Osteoblast (primary cell): ENCODE measurements at regions not wholly inside any gene's neighbourhood (a gene's known extent, or its start where the extent isn't known, plus 50 kb on each side); places are given as distances from the start of the nearest gene placed in this dataset.

Source experiments
- DNase-seq: peaks from one replicate; pipeline ENCODE4 v3.0.0; 2011; ENCODE audit warnings: low spot score, mixed read lengths; ENCODE audit not compliant: insufficient read length; ENCODE audit errors: missing footprints
- H2AFZ ChIP-seq: 2 replicates; pipeline ENCODE4 v1.6.0; 2011; ENCODE audit warnings: mild to moderate bottlenecking, low read length
- H3K27ac ChIP-seq: 2 replicates; pipeline ENCODE4 v1.5.1; 2011; ENCODE audit warnings: mild to moderate bottlenecking, low read depth, low read length, moderate library complexity
- H3K27me3 ChIP-seq: 2 replicates; pipeline ENCODE4 v1.6.0; 2012; ENCODE audit warnings: mild to moderate bottlenecking, control low read depth, inconsistent platforms, low read length, moderate library complexity; ENCODE audit not compliant: insufficient read depth
- H3K36me3 ChIP-seq: 2 replicates; pipeline ENCODE4 v1.5.1; 2011; ENCODE audit warnings: mild to moderate bottlenecking, low read length, control low read depth, moderate library complexity; ENCODE audit not compliant: insufficient read depth
- H3K4me1 ChIP-seq: 2 replicates; pipeline ENCODE4 v1.5.1; 2011; ENCODE audit warnings: mild to moderate bottlenecking, low read length, control low read depth, moderate library complexity; ENCODE audit not compliant: insufficient read depth
- H3K4me2 ChIP-seq: 2 replicates; pipeline ENCODE4 v1.6.0; 2011; ENCODE audit warnings: mild to moderate bottlenecking, low read length; ENCODE audit not compliant: insufficient read depth
- H3K4me3 ChIP-seq: fragments of 200-600 bp; sonication (generic); 3 replicates; pipeline ENCODE4 v1.5.1; 2012; ENCODE audit warnings: mild to moderate bottlenecking, low read length, inconsistent platforms; ENCODE audit not compliant: insufficient read depth
- H3K79me2 ChIP-seq: 2 replicates; pipeline ENCODE4 v1.6.0; 2012; ENCODE audit warnings: mild to moderate bottlenecking, low read length, control low read depth, inconsistent platforms; ENCODE audit not compliant: insufficient read depth
- H3K9me3 ChIP-seq: 2 replicates; pipeline ENCODE4 v1.5.1; 2011; ENCODE audit warnings: low read depth, low read length, control low read depth
- H4K20me1 ChIP-seq: 2 replicates; pipeline ENCODE4 v1.6.0; 2012; ENCODE audit warnings: mild to moderate bottlenecking, low read length, control low read depth; ENCODE audit not compliant: insufficient read depth
- CTCF ChIP-seq: IDR thresholded peaks from 2 replicates; pipeline ENCODE4 v1.5.1; 2011; ENCODE audit warnings: mild to moderate bottlenecking, low read depth, low read length, moderate library complexity; ENCODE audit errors: extremely low read depth

GRCh38 chr1:30234091-30234490 is 489.3 kb downstream of the MATN1 start:
- TF ChIP-seq CTCF: no peak
- Histone ChIP-seq H2AFZ (no peak overlapping the region), H3K27me3 (no peaks in the 10 kb centered on the region), H3K4me3 (no peak overlapping the region), H3K27ac (no peak overlapping the region), H3K36me3 (no peaks in the 10 kb centered on the region), H3K9me3 (no peaks in the 10 kb centered on the region), H3K4me1 (no peaks in the 10 kb centered on the region), H3K4me2 (no peak overlapping the region), H3K79me2 (no peaks in the 10 kb centered on the region), H4K20me1 (no peaks in the 10 kb centered on the region)
- DNase-seq: no peak

GRCh38 chr1:30232288-30232899 is 491.0 kb downstream of the MATN1 start:
- no peak for DNase-seq
- no peaks in the 10 kb centered on the region for H3K27me3 ChIP-seq
- H3K79me2 ChIP-seq: no peaks in the 10 kb centered on the region
- no peaks in the 10 kb centered on the region for H3K36me3 ChIP-seq
- H3K9me3 ChIP-seq: no peaks in the 10 kb centered on the region
- peak; percentile 19 for TF ChIP-seq CTCF
- H4K20me1 ChIP-seq: no peaks in the 10 kb centered on the region
- H2AFZ ChIP-seq: no peak overlapping the region
- H3K4me2 ChIP-seq: no peak overlapping the region
- no peak overlapping the region for H3K4me3 ChIP-seq
- no peak overlapping the region for H3K27ac ChIP-seq
- H3K4me1 ChIP-seq: no peaks in the 10 kb centered on the region

- H3K79me2 ChIP-seq: no peaks in the 10 kb centered on the region
- H3K36me3 ChIP-seq: no peaks in the 10 kb centered on the region
- no peak overlapping the region for H3K4me2 ChIP-seq
- no peaks in the 10 kb centered on the region for H3K9me3 ChIP-seq
- H3K27ac ChIP-seq: no peak overlapping the region
- H3K4me3 ChIP-seq: no peak overlapping the region
- H3K4me1 ChIP-seq: no peaks in the 10 kb centered on the region
- H2AFZ ChIP-seq: no peak overlapping the region
- TF ChIP-seq CTCF: no peak
- no peaks in the 10 kb centered on the region for H3K27me3 ChIP-seq
- no peaks in the 10 kb centered on the region for H4K20me1 ChIP-seq
- no peak for DNase-seq
These were observed 493.4 kb downstream of the MATN1 start for GRCh38 chr1:30229960-30230359.

GRCh38 chr1:30229557-30229956 is 493.8 kb downstream of the MATN1 start:
- Histone ChIP-seq H3K4me2 (no peak overlapping the region), H3K27ac (no peak overlapping the region), H3K9me3 (no peaks in the 10 kb centered on the region), H2AFZ (no peak overlapping the region), H3K27me3 (no peaks in the 10 kb centered on the region), H3K79me2 (no peaks in the 10 kb centered on the region), H4K20me1 (no peaks in the 10 kb centered on the region), H3K4me3 (no peak overlapping the region), H3K36me3 (no peaks in the 10 kb centered on the region), H3K4me1 (no peaks in the 10 kb centered on the region)
- TF ChIP-seq CTCF: no peak
- DNase-seq: no peak
